H9 (cell line): ENCODE measurements at regions not wholly inside any gene's neighbourhood (a gene's known extent, or its start where the extent isn't known, plus 50 kb on each side); places are given as distances from the start of the nearest gene placed in this dataset.

ENCODE experiments used
- DNase-seq: peaks from one replicate; pipeline ENCODE4 v3.0.0-alpha.2; 2017
- H2AFZ ChIP-seq: one replicate; pipeline ENCODE4 v1.6.1; 2013; ENCODE audit warnings: mild to moderate bottlenecking, low read length, control low read depth, moderate library complexity
- H2AK5ac ChIP-seq: 2 replicates; pipeline ENCODE4 v1.6.1; 2013; ENCODE audit warnings: low read length, control low read depth, mixed read lengths; ENCODE audit not compliant: insufficient read length
- H2BK120ac ChIP-seq: one replicate; pipeline ENCODE4 v1.6.1; 2013; ENCODE audit warnings: low read depth, mild to moderate bottlenecking, low read length, control low read depth, inconsistent platforms; ENCODE audit not compliant: poor library complexity, severe bottlenecking
- H2BK12ac ChIP-seq: 2 replicates; pipeline ENCODE4 v1.6.1; 2013; ENCODE audit warnings: low read length, control low read depth, mixed read lengths, low read depth; ENCODE audit not compliant: insufficient read length
- H2BK15ac ChIP-seq: 2 replicates; pipeline ENCODE4 v1.6.1; 2013; ENCODE audit warnings: low read depth, low read length, control low read depth
- H2BK20ac ChIP-seq: one replicate; pipeline ENCODE4 v1.6.1; 2013; ENCODE audit warnings: low read depth, mild to moderate bottlenecking, low read length, control low read depth, inconsistent platforms; ENCODE audit not compliant: poor library complexity, severe bottlenecking
- H2BK5ac ChIP-seq: 2 replicates; pipeline ENCODE4 v1.6.1; 2013; ENCODE audit warnings: low read length, control low read depth, mixed read lengths; ENCODE audit not compliant: insufficient read length
- H3K14ac ChIP-seq: 2 replicates; pipeline ENCODE4 v1.6.1; 2013; ENCODE audit warnings: low read length, control low read depth; ENCODE audit not compliant: insufficient read depth
- H3K18ac ChIP-seq: 2 replicates; pipeline ENCODE4 v1.6.1; 2013; ENCODE audit warnings: low read depth, mild to moderate bottlenecking, mixed read lengths, low read length, control low read depth; ENCODE audit not compliant: insufficient read length
- H3K23ac ChIP-seq: 2 replicates; pipeline ENCODE4 v1.6.1; 2013; ENCODE audit warnings: low read length, control low read depth, mixed read lengths, low read depth; ENCODE audit not compliant: insufficient read length
- H3K23me2 ChIP-seq: 2 replicates; pipeline ENCODE4 v1.6.1; 2013; ENCODE audit warnings: low read depth, mild to moderate bottlenecking, mixed read lengths, low read length, control low read depth; ENCODE audit not compliant: insufficient read length, poor library complexity, severe bottlenecking
- H3K27ac ChIP-seq: 2 replicates; pipeline ENCODE4 v1.5.1; 2013; ENCODE audit warnings: low read length, control low read depth, mixed read lengths, low read depth; ENCODE audit not compliant: insufficient read length
- H3K27me3 ChIP-seq: 2 replicates; pipeline ENCODE4 v1.6.1; 2013; ENCODE audit warnings: low read length, control low read depth, inconsistent platforms; ENCODE audit not compliant: insufficient read depth
- H3K4ac ChIP-seq: 2 replicates; pipeline ENCODE4 v1.6.1; 2013; ENCODE audit warnings: low read depth, mild to moderate bottlenecking, control low read depth, inconsistent platforms, low read length, moderate library complexity
- H3K4me1 ChIP-seq: 2 replicates; pipeline ENCODE4 v1.6.1; 2013; ENCODE audit warnings: low read length, control low read depth, inconsistent platforms; ENCODE audit not compliant: insufficient read depth
- H3K4me2 ChIP-seq: 2 replicates; pipeline ENCODE4 v1.6.1; 2013; ENCODE audit warnings: low read length, control low read depth, mixed read lengths; ENCODE audit not compliant: insufficient read length, insufficient read depth
- H3K56ac ChIP-seq: 2 replicates; pipeline ENCODE4 v1.6.1; 2013; ENCODE audit warnings: low read depth, mild to moderate bottlenecking, mixed read lengths, low read length, control low read depth; ENCODE audit not compliant: insufficient read length
- H3K79me1 ChIP-seq: 2 replicates; pipeline ENCODE4 v1.6.1; 2013; ENCODE audit warnings: low read depth, mild to moderate bottlenecking, moderate library complexity, low read length, control low read depth, inconsistent platforms; ENCODE audit not compliant: insufficient read depth, poor library complexity, severe bottlenecking
- H3K79me2 ChIP-seq: 2 replicates; pipeline ENCODE4 v1.6.1; 2013; ENCODE audit warnings: low read length, control low read depth, inconsistent platforms; ENCODE audit not compliant: insufficient read depth
- H3K9ac ChIP-seq: 2 replicates; pipeline ENCODE4 v1.6.1; 2013; ENCODE audit warnings: low read length, control low read depth, mixed read lengths; ENCODE audit not compliant: insufficient read length; ENCODE audit errors: extremely low read depth
- H3K9me3 ChIP-seq: one replicate; pipeline ENCODE4 v1.6.1; 2013; ENCODE audit warnings: low read depth, low read length, inconsistent platforms; ENCODE audit not compliant: control insufficient read depth
- H3T11ph ChIP-seq: one replicate; pipeline ENCODE4 v1.6.1; 2013; ENCODE audit warnings: mild to moderate bottlenecking, low read length, control low read depth, inconsistent platforms
- H4K20me1 ChIP-seq: one replicate; pipeline ENCODE4 v1.6.1; 2013; ENCODE audit not compliant: control insufficient read depth, insufficient read length, insufficient read depth
- H4K5ac ChIP-seq: 2 replicates; pipeline ENCODE4 v1.6.1; 2013; ENCODE audit warnings: low read depth, mild to moderate bottlenecking, mixed read lengths, low read length, control low read depth; ENCODE audit not compliant: insufficient read length
- H4K8ac ChIP-seq: replicated peaks from 2 replicates; pipeline ENCODE4 v1.6.1; 2013; ENCODE audit warnings: low read length, control low read depth, mixed read lengths, low read depth; ENCODE audit not compliant: insufficient read length
- H4K91ac ChIP-seq: 2 replicates; pipeline ENCODE4 v1.6.1; 2013; ENCODE audit warnings: low read depth, mild to moderate bottlenecking, moderate library complexity, mixed read lengths, low read length, control low read depth; ENCODE audit not compliant: insufficient read length
- H3K27ac Mint-ChIP-seq, 3 experiments: 2 replicates in 2 of 3; 3 replicates in 1 of 3; pipeline ENCODE4 v1.8.0; 2020 to 2021; ENCODE audit warnings: mixed read lengths in 3 of 3, mild to moderate bottlenecking in 1 of 3, moderate library complexity in 1 of 3
- H3K27me3 Mint-ChIP-seq: 2 replicates; pipeline ENCODE4 v1.8.0; 2021; ENCODE audit warnings: low read depth, mild to moderate bottlenecking, moderate library complexity, mixed read lengths
- H3K36me3 Mint-ChIP-seq, 3 experiments: 2 replicates in 2 of 3; 3 replicates in 1 of 3; pipeline ENCODE4 v1.8.0; 2020 to 2021; ENCODE audit warnings: low read depth in 3 of 3, mixed read lengths in 3 of 3; ENCODE audit not compliant: insufficient read depth in 1 of 3
- H3K4me1 Mint-ChIP-seq, 2 experiments: 2 replicates each; pipeline ENCODE4 v1.8.0; 2020; ENCODE audit warnings: mixed read lengths in 2 of 2
- H3K4me3 Mint-ChIP-seq, 2 experiments: 2 replicates in 1 of 2; 3 replicates in 1 of 2; pipeline ENCODE4 v1.8.0; 2020 to 2021; ENCODE audit warnings: mild to moderate bottlenecking in 2 of 2, mixed read lengths in 2 of 2, moderate library complexity in 1 of 2
- H3K9me3 Mint-ChIP-seq, 2 experiments: 2 replicates in 1 of 2; 3 replicates in 1 of 2; pipeline ENCODE4 v1.8.0; 2020; ENCODE audit warnings: mild to moderate bottlenecking in 2 of 2, mixed read lengths in 2 of 2, moderate library complexity in 1 of 2
- CTCF ChIP-seq: fragments of 200-600 bp; sonication (generic); conservative IDR thresholded peaks from 3 replicates; pipeline ENCODE4 v1.8.0; 2021; ENCODE audit warnings: antibody characterized with exemption, mild to moderate bottlenecking
- WGBS: extraction: QIAGEN DNeasy Blood & Tissue Kit; methylation state at CpG from one replicate; pipeline ENCODE4 v1.1.7; 2013; ENCODE audit warnings: missing lambda C conversion rate, low lambda C conversion rate, mixed read lengths; ENCODE audit not compliant: insufficient read length; ENCODE audit errors: extremely low coverage; 5-methylcytosine and 5-hydroxymethylcytosine counted together

GRCh38 chr10:17538941-17539340 is 78.2 kb downstream of the HACD1 start:
- no peak overlapping the region for H2AK5ac ChIP-seq
- no peak overlapping the region for H3K4ac ChIP-seq
- H4K20me1 ChIP-seq = no peaks in the 10 kb centered on the region
- no peak overlapping the region for H2BK20ac ChIP-seq
- no peak overlapping the region for H3K27ac ChIP-seq
- DNase-seq = no peak
- no peaks in the 10 kb centered on the region for H3K79me1 ChIP-seq
- no peak overlapping the region for H4K5ac ChIP-seq
- Mint-ChIP-seq H3K4me3 (no peak overlapping the region), H3K9me3 (peaks cover 9 to 10% of the 10 kb centered on the region in 2 experiments), H3K27me3 (no peaks in the 10 kb centered on the region), H3K27ac (no peak overlapping the region), H3K36me3 (peaks cover 3 to 8% (median 4%) of the 10 kb centered on the region in 3 experiments; a peak in 4 of 7 replicates), H3K4me1 (0 out of 4 replicates have a peak, but pooled peaks cover 0 to 2% of the 10 kb centered on the region in 2 experiments)
- no peak overlapping the region for H2BK120ac ChIP-seq
- WGBS = no CpG with 5 or more reads among the region's 1 CpG
- H2BK12ac ChIP-seq = no peak overlapping the region
- no peak overlapping the region for H3K9ac ChIP-seq
- no peaks in the 10 kb centered on the region for H3K23me2 ChIP-seq
- no peaks in the 10 kb centered on the region for H3K4me1 ChIP-seq
- no peak overlapping the region for H3K4me2 ChIP-seq
- no peak overlapping the region for H2BK15ac ChIP-seq
- no peak overlapping the region for H3K56ac ChIP-seq
- H3K27me3 ChIP-seq = no peaks in the 10 kb centered on the region
- no peaks in the 10 kb centered on the region for H3K9me3 ChIP-seq
- no peak overlapping the region for H4K91ac ChIP-seq
- no peak overlapping the region for H3K18ac ChIP-seq
- no peak overlapping the region for H3T11ph ChIP-seq
- no peak overlapping the region for H2AFZ ChIP-seq
- no peak overlapping the region for H3K14ac ChIP-seq
- H2BK5ac ChIP-seq = no peak overlapping the region
- H3K23ac ChIP-seq = no peak overlapping the region
- no peak overlapping the region for H4K8ac ChIP-seq
- TF ChIP-seq CTCF = no peak
- H3K79me2 ChIP-seq = no peaks in the 10 kb centered on the region
